ENCODE measurements at regions not wholly inside any gene's neighbourhood (a gene's known extent, or its start where the extent isn't known, plus 50 kb on each side); places are given as distances from the start of the nearest gene placed in this dataset.
"Not testable (repeated sequence)": the region's sequence is repeated elsewhere in the genome, so short reads cannot be mapped to it uniquely, and the experiment has no call there.

DNA sequence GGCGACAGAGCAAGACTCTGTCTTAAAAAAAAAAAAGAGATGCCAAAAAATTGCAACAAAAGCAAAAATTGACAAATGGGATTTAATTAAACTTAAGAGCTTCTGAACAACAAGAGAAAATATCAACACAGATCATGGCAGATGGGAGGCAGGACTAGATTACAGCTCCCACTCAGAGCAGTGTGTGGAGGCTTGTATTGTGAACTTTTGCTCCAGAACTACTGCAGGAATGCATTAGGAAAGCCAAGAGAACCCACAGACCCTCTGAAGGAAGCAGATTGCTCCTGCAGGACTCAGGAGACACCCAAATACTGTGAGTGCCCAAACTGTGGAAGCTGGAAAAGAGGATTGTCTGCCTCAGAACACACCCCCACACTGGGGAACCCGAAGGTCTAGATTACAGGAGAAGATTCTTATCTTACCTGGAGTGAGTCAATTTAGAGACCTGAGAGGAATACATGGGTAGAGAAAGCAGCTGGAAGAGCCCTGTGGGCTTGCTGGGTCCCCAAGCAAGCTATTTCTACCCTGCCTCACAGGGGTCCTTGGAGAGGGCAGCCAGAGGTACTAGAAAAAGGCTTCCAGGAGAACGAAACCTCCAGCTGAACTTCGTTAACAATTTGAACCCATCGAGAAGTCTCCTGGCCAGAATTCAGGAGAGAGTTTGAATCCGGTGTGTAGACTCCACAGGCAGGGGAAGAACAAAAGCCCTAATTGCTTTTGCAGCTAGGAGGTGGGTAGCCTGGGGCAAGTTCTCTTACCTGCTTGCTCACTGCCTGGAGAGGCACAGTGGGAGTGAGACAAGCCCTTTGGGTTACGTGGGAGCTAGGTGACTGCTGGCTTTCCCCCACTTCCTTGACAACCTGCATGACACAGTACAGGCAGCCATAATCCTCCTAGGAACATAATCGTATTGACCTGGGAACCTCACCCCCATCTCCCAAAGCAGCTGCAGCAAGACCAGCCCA lies 593.4 kb upstream of the RGMB start:
- ATAC-seq (ENCODE audit: insufficient read depth, low FRiP score) (no peak), DNase-seq (no peak)
- 72 to 85% methylated on average over 8 of the region's 8 CpGs for WGBS, 2 donors
- Histone ChIP-seq H3K9ac (ENCODE audit: insufficient read depth in 1 of 2, low read length in 2 of 2) (no peak overlapping the region), H3K9me3 (ENCODE audit: control insufficient read depth in 4 of 4, insufficient read depth in 3 of 4, low read length in 3 of 4) (no peaks in the 10 kb centered on the region), H3K27me3 (ENCODE audit: control insufficient read depth in 3 of 3, insufficient read depth in 3 of 3, low read length in 2 of 3) (no peaks in the 10 kb centered on the region), H3K4me1 (ENCODE audit: control insufficient read depth in 5 of 5, insufficient read depth in 5 of 5, low read length in 5 of 5) (no peaks in the 10 kb centered on the region), H3K4me3 (no peak overlapping the region), H3K36me3 (ENCODE audit: control insufficient read depth in 4 of 4, insufficient read depth in 4 of 4, low read length in 4 of 4) (no peaks in the 10 kb centered on the region), H3K27ac (ENCODE audit: low read depth in 1 of 2, low read length in 1 of 2) (no peak overlapping the region)
- TF ChIP-seq, protein P1, sequence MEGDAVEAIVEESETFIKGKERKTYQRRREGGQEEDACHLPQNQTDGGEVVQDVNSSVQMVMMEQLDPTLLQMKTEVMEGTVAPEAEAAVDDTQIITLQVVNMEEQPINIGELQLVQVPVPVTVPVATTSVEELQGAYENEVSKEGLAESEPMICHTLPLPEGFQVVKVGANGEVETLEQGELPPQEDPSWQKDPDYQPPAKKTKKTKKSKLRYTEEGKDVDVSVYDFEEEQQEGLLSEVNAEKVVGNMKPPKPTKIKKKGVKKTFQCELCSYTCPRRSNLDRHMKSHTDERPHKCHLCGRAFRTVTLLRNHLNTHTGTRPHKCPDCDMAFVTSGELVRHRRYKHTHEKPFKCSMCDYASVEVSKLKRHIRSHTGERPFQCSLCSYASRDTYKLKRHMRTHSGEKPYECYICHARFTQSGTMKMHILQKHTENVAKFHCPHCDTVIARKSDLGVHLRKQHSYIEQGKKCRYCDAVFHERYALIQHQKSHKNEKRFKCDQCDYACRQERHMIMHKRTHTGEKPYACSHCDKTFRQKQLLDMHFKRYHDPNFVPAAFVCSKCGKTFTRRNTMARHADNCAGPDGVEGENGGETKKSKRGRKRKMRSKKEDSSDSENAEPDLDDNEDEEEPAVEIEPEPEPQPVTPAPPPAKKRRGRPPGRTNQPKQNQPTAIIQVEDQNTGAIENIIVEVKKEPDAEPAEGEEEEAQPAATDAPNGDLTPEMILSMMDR (IDR thresholded peaks at IDR 0.05; ENCODE audit: control extremely low read depth, extremely low read depth), result no peak

DNA sequence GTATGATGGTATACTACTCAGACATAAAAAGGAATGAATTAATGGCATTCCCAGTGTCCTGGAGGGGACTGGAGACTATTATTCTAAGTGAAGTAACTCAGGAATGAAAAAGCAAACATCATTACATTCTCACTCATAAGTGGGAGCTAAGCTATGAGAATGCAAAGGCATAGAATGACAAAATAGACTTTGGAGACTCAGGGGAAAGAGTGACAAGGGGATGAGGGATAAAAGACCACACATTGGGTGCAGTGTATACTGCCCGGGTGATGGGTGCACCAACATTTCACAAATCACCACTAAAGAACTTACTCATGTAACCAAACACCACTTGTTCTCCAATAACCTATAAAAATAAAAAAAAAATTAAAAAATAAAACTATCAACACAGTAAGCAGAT lies 587.3 kb upstream of the RGMB start:
- DNase-seq, result no peak
- Histone ChIP-seq H3K27ac (ENCODE audit: low read depth in 1 of 2, low read length in 1 of 2) (no peak overlapping the region), H3K4me3 (no peak overlapping the region), H3K27me3 (ENCODE audit: control insufficient read depth in 3 of 3, insufficient read depth in 3 of 3, low read length in 2 of 3) (no peaks in the 10 kb centered on the region), H3K36me3 (ENCODE audit: control insufficient read depth in 4 of 4, insufficient read depth in 4 of 4, low read length in 4 of 4) (no peaks in the 10 kb centered on the region), H3K9ac (ENCODE audit: insufficient read depth in 1 of 2, low read length in 2 of 2) (no peak overlapping the region), H3K9me3 (ENCODE audit: control insufficient read depth in 4 of 4, insufficient read depth in 3 of 4, low read length in 3 of 4) (no peaks in the 10 kb centered on the region), H3K4me1 (ENCODE audit: control insufficient read depth in 5 of 5, insufficient read depth in 5 of 5, low read length in 5 of 5) (no peaks in the 10 kb centered on the region)
- TF ChIP-seq, protein P1 (IDR thresholded peaks at IDR 0.05; ENCODE audit: control extremely low read depth, extremely low read depth), result no peak
- 95 to 98% methylated on average over 1 of the region's 1 CpG for WGBS, 2 donors
- ATAC-seq (ENCODE audit: insufficient read depth, low FRiP score), result no peak

DNA sequence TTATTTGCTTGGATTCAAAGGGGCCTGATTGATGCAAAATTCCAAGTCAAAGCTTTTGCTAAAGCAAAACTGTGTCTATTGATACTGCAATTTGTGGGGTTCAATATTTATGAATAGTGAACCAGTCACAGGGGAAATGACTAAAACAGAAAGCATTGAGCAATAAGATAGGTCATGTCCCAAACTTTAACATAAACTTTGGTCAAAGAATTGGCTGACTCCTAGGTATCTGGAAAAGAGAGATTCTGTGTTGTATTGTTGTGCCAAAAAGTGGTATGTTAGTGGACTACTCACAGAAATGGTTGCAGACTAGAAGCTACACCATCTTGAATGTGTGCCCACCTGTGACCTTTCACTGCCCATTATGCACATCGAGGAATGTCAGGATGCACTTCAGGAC lies 585.5 kb upstream of the RGMB start:
- H3K36me3 ChIP-seq (ENCODE audit: control insufficient read depth in 4 of 4, insufficient read depth in 4 of 4, low read length in 4 of 4), result no peaks in the 10 kb centered on the region
- 81 to 86% methylated on average over 1 of the region's 1 CpG for WGBS, 2 donors
- H3K4me3 ChIP-seq, result no peak overlapping the region
- DNase-seq, result no peak
- TF ChIP-seq, protein P1 (IDR thresholded peaks at IDR 0.05; ENCODE audit: control extremely low read depth, extremely low read depth), result no peak
- no peak overlapping the region for H3K27ac ChIP-seq (ENCODE audit: low read depth in 1 of 2, low read length in 1 of 2)
- peaks cover 0 to 2% (median 0%) of the 10 kb centered on the region in 4 donors for H3K9me3 ChIP-seq (ENCODE audit: control insufficient read depth in 4 of 4, insufficient read depth in 3 of 4, low read length in 3 of 4)
- H3K9ac ChIP-seq (ENCODE audit: insufficient read depth in 1 of 2, low read length in 2 of 2), result no peak overlapping the region
- no peak for ATAC-seq (ENCODE audit: insufficient read depth, low FRiP score)
- H3K4me1 ChIP-seq (ENCODE audit: control insufficient read depth in 5 of 5, insufficient read depth in 5 of 5, low read length in 5 of 5), result no peaks in the 10 kb centered on the region
- no peaks in the 10 kb centered on the region for H3K27me3 ChIP-seq (ENCODE audit: control insufficient read depth in 3 of 3, insufficient read depth in 3 of 3, low read length in 2 of 3)

DNA sequence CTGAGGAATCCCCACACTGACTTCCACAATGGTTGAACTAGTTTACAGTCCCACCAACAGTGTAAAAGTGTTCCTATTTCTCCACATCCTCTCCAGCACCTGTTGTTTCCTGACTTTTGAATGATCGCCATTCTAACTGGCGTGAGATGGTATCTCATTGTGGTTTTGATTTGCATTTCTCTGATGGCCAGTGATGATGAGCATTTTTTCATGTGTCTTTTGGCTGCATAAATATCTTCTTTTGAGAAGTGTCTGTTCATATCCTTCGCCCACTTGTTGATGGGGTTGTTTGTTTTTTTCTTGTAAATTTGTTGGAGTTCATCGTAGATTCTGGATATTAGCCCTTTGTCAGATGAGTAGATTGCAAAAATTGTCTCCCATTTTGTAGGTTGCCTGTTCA lies 583.1 kb upstream of the RGMB start:
- not testable (repeated sequence) for H3K36me3 ChIP-seq (ENCODE audit: control insufficient read depth in 4 of 4, insufficient read depth in 4 of 4, low read length in 4 of 4); DNase-seq; H3K9ac ChIP-seq (ENCODE audit: insufficient read depth in 1 of 2, low read length in 2 of 2); H3K9me3 ChIP-seq (ENCODE audit: control insufficient read depth in 4 of 4, insufficient read depth in 3 of 4, low read length in 3 of 4); H3K27ac ChIP-seq (ENCODE audit: low read depth in 1 of 2, low read length in 1 of 2); H3K27me3 ChIP-seq (ENCODE audit: control insufficient read depth in 3 of 3, insufficient read depth in 3 of 3, low read length in 2 of 3); ATAC-seq (ENCODE audit: insufficient read depth, low FRiP score); H3K4me1 ChIP-seq (ENCODE audit: control insufficient read depth in 5 of 5, insufficient read depth in 5 of 5, low read length in 5 of 5); H3K4me3 ChIP-seq
- WGBS, 2 donors, result 81 to 98% methylated on average over 2 of the region's 4 CpGs

Measured in lung (tissue), 11 donors.